Skin epidermis (tissue), 12 donors: ENCODE measurements at regions not wholly inside any gene's neighbourhood (a gene's known extent, or its start where the extent isn't known, plus 50 kb on each side); places are given as distances from the start of the nearest gene placed in this dataset.
A peak's percentile ranks its signal among the peaks of the same experiment; 100 is the strongest.
"Not testable (repeated sequence)": the region's sequence is repeated elsewhere in the genome, so short reads cannot be mapped to it uniquely, and the experiment has no call there.

ENCODE experiments used
- H3K27ac ChIP-seq, 21 experiments: fragments of 200-600 bp; sonication (generic) in 11 of 21; one replicate each; pipeline ENCODE4 v1.5.0; 2020; ENCODE audit warnings: mild to moderate bottlenecking in 3 of 21, inconsistent platforms in 2 of 21, moderate library complexity in 2 of 21
- H3K4me3 ChIP-seq, 7 experiments: fragments of 200-600 bp; sonication (generic) in 2 of 7; one replicate each; pipeline ENCODE4 v1.5.0; 2020; ENCODE audit warnings: inconsistent platforms in 2 of 7, mild to moderate bottlenecking in 2 of 7, moderate library complexity in 1 of 7

DNA sequence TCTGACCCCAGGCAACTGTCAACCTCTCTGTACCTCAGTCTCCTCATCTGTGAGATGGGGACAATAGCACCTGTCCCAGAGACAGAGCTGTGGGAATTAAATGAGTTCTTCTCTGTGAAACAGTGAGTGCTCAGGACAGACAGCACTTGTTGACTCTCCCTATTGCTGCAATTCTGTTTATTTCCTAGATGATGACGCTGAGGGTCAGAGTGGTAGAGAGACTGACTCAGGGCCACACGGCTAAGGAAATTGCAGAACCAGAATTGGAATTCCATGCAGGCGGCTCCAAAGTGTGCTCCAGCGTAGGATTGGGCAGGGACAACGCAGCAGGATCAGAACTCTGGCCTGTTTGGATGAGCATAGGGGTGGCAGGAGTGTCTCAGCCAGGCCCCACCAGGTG lies 302.2 kb downstream of the C16orf95 start:
- no peak overlapping the region for H3K4me3 ChIP-seq
- no peak overlapping the region for H3K27ac ChIP-seq

GRCh38 chr16:87016046-87017035 lies 300.9 kb downstream of the C16orf95 start:
- H3K4me3 ChIP-seq: no peak overlapping the region
- no peak overlapping the region for H3K27ac ChIP-seq

DNA sequence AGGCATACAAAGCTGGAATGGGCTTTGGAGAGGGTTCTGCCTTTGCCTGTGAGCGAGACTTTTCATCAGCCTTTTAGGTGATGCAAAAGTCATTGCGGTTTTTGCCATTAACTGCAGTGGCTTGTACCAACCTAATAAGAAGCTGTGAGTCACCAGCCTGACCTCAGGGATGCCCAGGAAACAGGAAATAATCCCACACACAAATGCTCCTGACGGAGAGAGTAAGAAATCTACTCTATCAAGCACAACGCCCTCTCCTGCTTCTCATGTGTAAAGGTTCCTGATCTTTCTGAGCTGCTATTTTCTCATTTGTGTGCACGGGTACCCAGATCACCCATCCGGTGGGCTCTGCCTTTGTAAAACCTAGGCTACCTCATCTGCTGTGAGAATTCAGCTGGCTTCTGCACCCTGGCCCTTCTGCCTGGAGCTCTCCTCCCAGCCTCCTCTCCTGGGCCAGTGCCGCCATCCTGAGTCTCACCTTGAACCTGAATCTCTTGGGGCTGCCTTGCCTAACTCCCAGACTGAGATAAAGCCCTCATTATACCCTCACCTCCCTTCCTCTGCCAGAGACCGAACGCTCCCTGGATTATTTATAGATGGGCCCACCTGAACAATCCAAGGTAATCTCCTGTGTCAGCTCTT lies 299.7 kb downstream of the C16orf95 start:
- no peak overlapping the region for H3K4me3 ChIP-seq
- no peak overlapping the region for H3K27ac ChIP-seq

- H3K27ac ChIP-seq: no peak overlapping the region
- no peak overlapping the region for H3K4me3 ChIP-seq
Measured at GRCh38 chr16:87025676-87026075, 291.5 kb downstream of the C16orf95 start.

DNA sequence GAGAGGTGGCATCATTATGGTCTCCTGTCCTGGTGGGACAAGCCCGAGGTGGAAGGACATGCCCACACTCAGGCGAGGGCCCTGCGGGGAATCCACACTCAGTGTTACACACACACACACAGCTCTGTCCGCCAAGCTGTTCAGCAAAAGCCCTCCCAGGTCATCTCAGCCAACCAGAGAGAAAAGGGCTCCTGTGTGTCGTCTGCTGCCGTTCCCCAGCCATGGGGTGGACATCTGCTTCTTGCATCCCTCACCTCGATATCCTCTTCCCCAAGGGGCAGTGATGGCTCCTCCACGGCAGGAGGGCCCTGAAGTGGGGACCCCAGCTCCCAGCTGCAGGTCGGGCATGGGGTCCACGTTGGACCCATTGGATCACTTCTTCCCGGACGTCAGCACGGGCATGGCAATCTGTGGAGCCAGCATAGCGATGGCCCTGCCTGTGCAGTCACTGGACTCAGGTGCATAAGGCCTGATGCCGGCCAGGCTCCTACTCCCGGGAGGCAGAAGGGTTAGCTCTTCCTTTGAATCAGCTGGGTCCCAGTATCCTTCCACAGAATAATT lies 290.1 kb downstream of the C16orf95 start:
- Histone ChIP-seq H3K4me3 (no peak overlapping the region), H3K27ac (no peak overlapping the region)

GRCh38 chr16:87028481-87029320 lies 288.5 kb downstream of the C16orf95 start:
- Histone ChIP-seq H3K27ac (no peak overlapping the region), H3K4me3 (no peak overlapping the region)

DNA sequence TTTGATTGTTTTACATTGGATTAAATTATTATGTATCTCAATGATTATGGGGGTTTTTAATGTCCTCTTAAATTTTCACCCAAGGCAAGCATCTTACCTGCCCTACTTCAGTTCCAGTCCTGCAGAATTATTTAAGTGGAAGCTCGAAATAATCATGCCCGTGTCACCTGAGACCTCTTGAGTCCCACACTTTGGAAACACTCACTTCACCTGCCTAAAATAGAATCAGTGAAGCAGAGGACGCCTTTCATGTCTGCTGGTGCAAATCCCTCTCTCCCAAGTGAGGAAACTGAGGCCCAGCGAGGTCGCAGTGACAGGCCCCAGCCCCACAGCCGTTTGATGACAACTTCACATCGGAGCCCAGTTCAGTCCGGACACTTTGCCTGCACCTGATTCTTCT lies 284.6 kb downstream of the C16orf95 start:
- H3K4me3 ChIP-seq: no peak overlapping the region
- H3K27ac ChIP-seq: no peak overlapping the region

GRCh38 chr16:87033021-87033471 lies 284.1 kb downstream of the C16orf95 start:
- Histone ChIP-seq H3K27ac (no peak overlapping the region), H3K4me3 (no peak overlapping the region)

- Histone ChIP-seq H3K4me3 (no peak overlapping the region), H3K27ac (no peak overlapping the region)
Measured at GRCh38 chr16:87033541-87034300, 283.5 kb downstream of the C16orf95 start.

GRCh38 chr16:87034317-87034716 lies 282.9 kb downstream of the C16orf95 start:
- Histone ChIP-seq H3K27ac (no peak overlapping the region), H3K4me3 (no peak overlapping the region)

GRCh38 chr16:87035053-87035452 lies 282.1 kb downstream of the C16orf95 start:
- no peak overlapping the region for H3K27ac ChIP-seq
- H3K4me3 ChIP-seq: no peak overlapping the region

- no peak overlapping the region for H3K27ac ChIP-seq
- H3K4me3 ChIP-seq: no peak overlapping the region
Measured at GRCh38 chr16:87037012-87037411, 280.2 kb downstream of the C16orf95 start.

GRCh38 chr16:87038528-87038927 lies 278.7 kb downstream of the C16orf95 start:
- H3K27ac ChIP-seq, H3K4me3 ChIP-seq: not testable (repeated sequence)

DNA sequence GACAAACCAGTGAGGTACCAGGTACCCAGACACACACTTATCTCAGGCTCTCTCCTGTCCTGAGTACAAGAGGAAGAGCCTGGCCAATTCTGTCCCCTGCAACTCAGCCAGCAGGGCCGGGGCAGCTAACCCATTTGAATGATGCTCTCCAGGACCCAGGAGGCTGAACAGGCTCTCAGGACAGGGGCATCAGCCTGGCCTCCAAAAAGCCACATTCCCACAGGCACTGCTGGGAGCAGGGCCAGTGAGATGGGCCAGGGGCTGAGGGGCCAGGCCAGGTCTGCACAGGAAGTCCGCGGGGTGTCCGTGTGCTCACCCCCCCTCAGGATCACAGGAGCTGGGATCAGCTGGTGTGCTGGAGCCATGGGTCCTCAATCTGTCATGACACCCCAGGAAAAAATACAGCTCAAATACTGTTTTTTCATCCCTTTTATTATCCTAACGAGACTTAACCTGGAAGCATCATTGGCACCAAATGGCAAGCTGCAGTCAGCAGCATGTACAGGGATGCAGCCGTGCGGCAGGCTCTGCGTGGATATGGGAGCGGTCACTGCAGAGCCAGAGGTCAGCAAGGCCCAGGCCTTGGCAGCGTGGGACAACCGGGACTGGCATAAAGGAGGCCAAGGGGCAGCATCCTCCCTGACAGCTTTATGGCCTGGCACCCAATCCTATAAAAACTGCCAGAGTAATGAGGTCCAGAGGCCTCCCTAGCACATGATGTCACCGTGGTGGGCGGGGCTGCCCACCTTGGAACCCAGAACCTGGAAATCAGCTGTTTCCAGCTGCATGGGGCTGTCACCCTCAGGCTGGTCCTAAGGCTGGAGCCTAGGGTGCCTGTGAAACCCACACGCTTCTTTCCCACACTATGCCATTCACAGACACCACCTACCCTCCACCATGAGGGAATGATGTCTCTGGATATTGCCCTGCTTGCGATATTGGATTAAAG lies 276.7 kb downstream of the C16orf95 start:
- Histone ChIP-seq H3K27ac (no peak overlapping the region), H3K4me3 (no peak overlapping the region)

- Histone ChIP-seq H3K27ac (no peak overlapping the region), H3K4me3 (no peak overlapping the region)
Measured at GRCh38 chr16:87041286-87041685, 275.9 kb downstream of the C16orf95 start.

- Histone ChIP-seq H3K27ac (peak overlapping the region in 1 of 21 experiments; percentile 42), H3K4me3 (no peak overlapping the region)
Measured at GRCh38 chr16:87042551-87043230, 274.5 kb downstream of the C16orf95 start.

DNA sequence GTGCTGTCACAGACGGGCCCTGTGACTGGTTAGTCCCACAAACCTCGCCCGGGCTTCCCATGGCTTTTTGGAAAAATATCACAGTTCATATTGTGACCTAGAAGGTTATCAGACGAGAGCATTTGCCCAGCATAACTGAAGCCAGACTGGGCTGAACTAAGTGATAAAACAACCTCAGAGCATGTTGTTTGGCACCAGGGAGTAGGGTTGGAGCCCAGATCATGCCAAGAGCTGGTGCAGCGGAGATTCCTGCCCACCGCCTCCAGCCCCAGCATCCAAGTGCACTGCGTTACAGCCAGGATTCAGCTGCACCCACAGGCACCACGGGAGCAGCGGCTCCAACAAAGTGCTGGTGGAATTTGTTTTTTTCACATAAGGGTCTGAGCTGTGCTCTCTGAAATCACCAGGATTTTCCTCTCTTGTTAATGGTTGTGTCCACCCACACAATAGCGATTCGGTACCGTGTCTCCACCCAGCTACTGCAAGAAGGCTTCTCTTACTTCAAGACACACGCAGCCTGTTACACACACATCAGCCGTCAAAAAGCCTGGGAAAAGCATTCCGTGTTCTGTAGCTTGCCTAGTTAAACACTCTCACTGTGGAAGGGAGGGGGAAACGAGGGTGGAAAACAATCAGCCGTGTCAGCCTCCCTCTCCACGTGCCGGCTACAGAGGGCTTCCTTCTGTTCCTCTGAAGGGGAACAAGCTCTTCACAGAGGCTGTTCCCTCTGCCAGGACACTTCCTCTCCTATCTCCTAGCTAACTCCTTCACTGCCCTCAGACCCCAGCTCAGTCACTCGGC lies 273.8 kb downstream of the C16orf95 start:
- peak overlapping the region in 1 of 21 experiments; percentile 42 for H3K27ac ChIP-seq
- H3K4me3 ChIP-seq: no peak overlapping the region
